IPS DF 4.7 (cell line): ENCODE measurements at regions not wholly inside any gene's neighbourhood (a gene's known extent, or its start where the extent isn't known, plus 50 kb on each side); places are given as distances from the start of the nearest gene placed in this dataset.

Experiments
- DNase-seq: peaks from one replicate; pipeline ENCODE4 v3.0.0-alpha.2; 2013; ENCODE audit warnings: low spot score; ENCODE audit errors: extremely low read depth

- DNase-seq = no peak
Measured at GRCh38 chr4:138085736-138086305, 156.3 kb downstream of the SLC7A11 start.

GRCh38 chr4:138078751-138079520, 163.2 kb downstream of the SLC7A11 start:
- no peak for DNase-seq

GRCh38 chr4:138078253-138078652, 163.9 kb downstream of the SLC7A11 start:
- DNase-seq = no peak

GRCh38 chr4:138076561-138076960, 165.6 kb downstream of the SLC7A11 start:
- DNase-seq = no peak

GRCh38 chr4:138070816-138071215, 171.3 kb downstream of the SLC7A11 start:
- no peak for DNase-seq

GRCh38 chr4:138063581-138063980, 178.6 kb downstream of the SLC7A11 start:
- no peak for DNase-seq

- DNase-seq = no peak
Measured at GRCh38 chr4:138062929-138063328, 179.2 kb downstream of the SLC7A11 start.

- no peak for DNase-seq
Measured at GRCh38 chr4:138056541-138056940, 185.6 kb downstream of the SLC7A11 start.

- no peak for DNase-seq
Measured at GRCh38 chr4:138055890-138056289, 186.3 kb downstream of the SLC7A11 start.

GRCh38 chr4:138053641-138054301, 188.4 kb downstream of the SLC7A11 start:
- no peak for DNase-seq

GRCh38 chr4:138052806-138053632, 189.1 kb downstream of the SLC7A11 start:
- DNase-seq = no peak

- DNase-seq = no peak
Measured at GRCh38 chr4:138051157-138051556, 191.0 kb downstream of the SLC7A11 start.

- DNase-seq = no peak
Measured at GRCh38 chr4:138050601-138051000, 191.5 kb downstream of the SLC7A11 start.

GRCh38 chr4:138049355-138049754, 192.8 kb downstream of the SLC7A11 start:
- no peak for DNase-seq

- no peak for DNase-seq
Measured at GRCh38 chr4:138047290-138047689, 194.9 kb downstream of the SLC7A11 start.

GRCh38 chr4:138045036-138045435, 197.1 kb downstream of the SLC7A11 start:
- DNase-seq = no peak

GRCh38 chr4:138039010-138039409, 203.1 kb downstream of the SLC7A11 start:
- DNase-seq = no peak

- no peak for DNase-seq
Measured at GRCh38 chr4:138037696-138038095, 204.5 kb downstream of the SLC7A11 start.

- peak; percentile 46 for DNase-seq
Measured at GRCh38 chr4:138035781-138036258, 206.3 kb downstream of the SLC7A11 start.

- no peak for DNase-seq
Measured at GRCh38 chr4:138034871-138035270, 207.3 kb downstream of the SLC7A11 start.

GRCh38 chr4:138032222-138032621, 209.9 kb downstream of the SLC7A11 start:
- DNase-seq = no peak

- no peak for DNase-seq
Measured at GRCh38 chr4:138030375-138030774, 211.8 kb downstream of the SLC7A11 start.
